ENCODE measurements at regions not wholly inside any gene's neighbourhood (a gene's known extent, or its start where the extent isn't known, plus 50 kb on each side); places are given as distances from the start of the nearest gene placed in this dataset.
"Not testable (repeated sequence)": the region's sequence is repeated elsewhere in the genome, so short reads cannot be mapped to it uniquely, and the experiment has no call there.

DNA sequence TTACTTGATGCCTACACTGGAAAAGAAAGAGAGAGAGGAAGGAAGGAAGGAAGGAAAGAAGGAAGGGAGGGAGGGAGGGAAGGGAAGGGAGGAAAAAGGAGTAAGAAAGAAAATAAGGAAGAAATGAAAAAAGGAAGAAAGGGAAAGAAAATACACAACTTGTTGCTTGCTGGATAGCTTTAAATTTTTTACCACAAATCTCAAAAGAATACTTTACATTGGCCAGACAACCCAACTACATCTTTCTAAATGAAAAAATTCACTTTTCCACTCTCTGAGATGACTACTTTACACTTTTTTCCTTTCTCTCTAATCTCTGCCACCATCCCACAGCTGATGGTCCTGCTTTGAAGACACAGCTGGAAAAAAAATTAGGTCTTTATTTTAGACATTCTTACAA is 228.9 kb upstream of the FAM78B start:
- intact Hi-C loops (cut with DNase I, micrococcal nuclease), result no loop called here
- H3K36me3 ChIP-seq (ENCODE audit: low read depth), result no peaks in the 10 kb centered on the region
- DNase-seq (no peak), ATAC-seq (no peak)
- no peaks in the 10 kb centered on the region for H3K4me1 ChIP-seq (ENCODE audit: low read depth)
- no peaks in the 10 kb centered on the region for H3K9me3 ChIP-seq
- no peak overlapping the region for H3K4me3 ChIP-seq
- TF ChIP-seq, protein P1, sequence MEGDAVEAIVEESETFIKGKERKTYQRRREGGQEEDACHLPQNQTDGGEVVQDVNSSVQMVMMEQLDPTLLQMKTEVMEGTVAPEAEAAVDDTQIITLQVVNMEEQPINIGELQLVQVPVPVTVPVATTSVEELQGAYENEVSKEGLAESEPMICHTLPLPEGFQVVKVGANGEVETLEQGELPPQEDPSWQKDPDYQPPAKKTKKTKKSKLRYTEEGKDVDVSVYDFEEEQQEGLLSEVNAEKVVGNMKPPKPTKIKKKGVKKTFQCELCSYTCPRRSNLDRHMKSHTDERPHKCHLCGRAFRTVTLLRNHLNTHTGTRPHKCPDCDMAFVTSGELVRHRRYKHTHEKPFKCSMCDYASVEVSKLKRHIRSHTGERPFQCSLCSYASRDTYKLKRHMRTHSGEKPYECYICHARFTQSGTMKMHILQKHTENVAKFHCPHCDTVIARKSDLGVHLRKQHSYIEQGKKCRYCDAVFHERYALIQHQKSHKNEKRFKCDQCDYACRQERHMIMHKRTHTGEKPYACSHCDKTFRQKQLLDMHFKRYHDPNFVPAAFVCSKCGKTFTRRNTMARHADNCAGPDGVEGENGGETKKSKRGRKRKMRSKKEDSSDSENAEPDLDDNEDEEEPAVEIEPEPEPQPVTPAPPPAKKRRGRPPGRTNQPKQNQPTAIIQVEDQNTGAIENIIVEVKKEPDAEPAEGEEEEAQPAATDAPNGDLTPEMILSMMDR (IDR thresholded peaks at IDR 0.05), result no peak

DNA sequence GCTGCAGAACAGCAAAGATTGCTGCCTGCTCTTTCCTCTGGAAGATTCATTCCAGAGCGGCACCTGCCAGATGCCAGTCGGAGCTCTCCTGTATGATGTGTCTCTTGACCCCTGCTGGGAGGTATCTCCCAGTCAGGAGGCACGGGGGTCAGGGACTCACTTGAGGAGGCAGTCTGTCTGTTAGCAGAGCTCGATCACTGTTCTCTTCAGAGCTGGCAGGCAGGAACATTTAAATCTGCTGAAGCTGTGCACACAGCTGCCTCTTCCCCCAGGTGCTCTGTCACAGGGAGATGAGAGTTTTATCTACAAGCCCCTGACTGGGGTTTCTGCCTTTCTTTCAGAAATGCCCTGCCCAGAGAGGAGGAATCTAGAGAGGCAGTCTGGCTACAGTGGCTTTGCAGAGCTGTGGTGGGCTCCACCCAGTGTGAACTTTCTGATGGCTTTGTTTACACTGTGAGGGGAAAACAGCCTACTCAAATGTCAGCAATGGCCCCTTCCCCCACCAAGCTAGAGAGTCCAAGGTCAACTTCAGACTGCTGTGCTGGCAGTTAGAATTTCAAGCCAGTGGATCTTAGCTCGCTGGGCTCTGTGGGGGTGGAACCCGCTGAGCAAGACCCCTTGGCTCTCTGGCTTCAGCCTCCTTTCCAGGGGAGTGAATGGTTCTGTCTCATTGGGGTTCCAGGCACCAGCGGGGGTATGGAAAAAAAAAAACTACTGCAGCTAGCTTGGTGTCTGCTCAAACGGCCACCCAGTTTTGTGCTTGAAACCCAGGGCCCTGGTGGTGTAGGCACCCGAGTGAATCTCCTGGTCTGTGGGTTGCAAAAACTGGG is 242.7 kb upstream of the FAM78B start:
- H3K4me3 ChIP-seq; DNase-seq; ATAC-seq; H3K4me1 ChIP-seq (ENCODE audit: low read depth); H3K9me3 ChIP-seq; H3K36me3 ChIP-seq (ENCODE audit: low read depth); intact Hi-C loops (cut with DNase I, micrococcal nuclease): not testable (repeated sequence)

DNA sequence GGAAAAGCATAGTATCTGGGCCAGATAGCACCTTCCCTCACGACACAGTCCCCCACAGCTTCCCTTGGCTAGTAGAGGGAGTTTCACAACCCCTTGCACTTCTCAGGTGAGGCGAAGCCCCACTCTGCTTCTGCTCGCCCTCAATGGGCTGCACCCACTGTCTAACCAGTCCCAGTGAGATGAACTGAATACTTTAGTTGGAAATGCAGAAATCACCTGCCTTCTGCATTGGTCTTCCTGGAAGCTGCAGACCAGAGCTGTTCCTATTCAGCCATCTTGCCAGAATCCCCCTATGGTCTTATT is 243.2 kb upstream of the FAM78B start:
- ATAC-seq, result no peak
- H3K9me3 ChIP-seq, result no peaks in the 10 kb centered on the region

DNA sequence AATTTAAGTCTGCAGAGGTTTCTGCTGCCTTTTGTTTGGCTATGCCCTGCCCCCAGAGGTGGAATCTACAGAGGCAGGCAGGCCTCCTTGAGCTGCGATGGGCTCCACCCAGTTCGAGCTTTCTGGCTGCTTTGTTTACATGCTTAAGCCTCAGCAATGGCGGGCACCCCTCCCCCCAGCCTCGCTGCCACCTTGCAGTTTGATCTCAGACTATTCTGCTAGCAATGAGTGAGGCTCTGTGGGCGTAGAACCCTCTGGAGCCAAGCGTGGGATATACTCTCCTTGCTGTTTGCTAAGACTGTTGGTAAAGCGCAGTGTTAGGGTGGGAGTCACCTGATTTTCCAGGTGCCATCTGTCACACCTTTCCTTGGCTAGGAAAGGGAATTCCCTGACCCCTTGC is 250.0 kb upstream of the FAM78B start:
- H3K4me3 ChIP-seq; H3K9me3 ChIP-seq; H3K36me3 ChIP-seq (ENCODE audit: low read depth); DNase-seq; intact Hi-C loops (cut with DNase I, micrococcal nuclease); H3K4me1 ChIP-seq (ENCODE audit: low read depth); ATAC-seq: not testable (repeated sequence)

More for the DNA sequence above, 243.2 kb upstream of the FAM78B start:
- intact Hi-C loops (cut with DNase I, micrococcal nuclease), result no loop called here
- no peak for DNase-seq
- TF ChIP-seq, protein P1 (IDR thresholded peaks at IDR 0.05), result no peak
- H3K4me1 ChIP-seq (ENCODE audit: low read depth), result no peaks in the 10 kb centered on the region
- no peaks in the 10 kb centered on the region for H3K36me3 ChIP-seq (ENCODE audit: low read depth)
- H3K4me3 ChIP-seq, result no peak overlapping the region

DNA sequence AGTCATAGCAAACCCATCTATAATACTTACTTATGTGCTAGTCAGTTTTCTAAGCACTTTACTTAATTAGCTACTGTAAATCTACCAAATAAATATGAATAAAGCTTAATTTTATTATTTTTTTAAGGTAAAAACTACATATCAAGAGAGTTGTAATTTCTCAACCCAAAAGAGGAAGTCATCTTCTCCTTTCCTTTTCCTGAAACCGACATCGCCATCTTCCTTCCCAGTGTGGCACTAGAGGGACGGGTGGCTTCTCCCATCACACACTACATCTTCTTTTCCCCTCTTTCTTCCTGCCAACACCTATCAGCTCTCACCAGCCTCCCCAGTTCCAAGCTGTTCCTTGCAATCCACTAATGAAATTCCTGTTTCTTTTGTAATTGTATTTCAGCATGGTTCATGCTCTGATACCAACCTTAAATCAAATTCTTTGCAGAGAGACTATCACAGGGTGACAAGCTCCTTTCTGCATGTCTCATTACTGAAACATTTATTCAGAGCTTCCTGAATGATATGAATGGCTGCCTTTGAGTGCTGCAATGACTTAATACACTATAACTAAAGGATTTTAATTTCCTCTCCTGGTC is 251.6 kb upstream of the FAM78B start:
- TF ChIP-seq, protein P1 (IDR thresholded peaks at IDR 0.05), result no peak
- H3K9me3 ChIP-seq, result no peaks in the 10 kb centered on the region
- no peak overlapping the region for H3K4me3 ChIP-seq
- no peaks in the 10 kb centered on the region for H3K4me1 ChIP-seq (ENCODE audit: low read depth)
- no peaks in the 10 kb centered on the region for H3K36me3 ChIP-seq (ENCODE audit: low read depth)
- no peak for ATAC-seq
- no peak for DNase-seq
- intact Hi-C loops (cut with DNase I, micrococcal nuclease), result no loop called here

DNA sequence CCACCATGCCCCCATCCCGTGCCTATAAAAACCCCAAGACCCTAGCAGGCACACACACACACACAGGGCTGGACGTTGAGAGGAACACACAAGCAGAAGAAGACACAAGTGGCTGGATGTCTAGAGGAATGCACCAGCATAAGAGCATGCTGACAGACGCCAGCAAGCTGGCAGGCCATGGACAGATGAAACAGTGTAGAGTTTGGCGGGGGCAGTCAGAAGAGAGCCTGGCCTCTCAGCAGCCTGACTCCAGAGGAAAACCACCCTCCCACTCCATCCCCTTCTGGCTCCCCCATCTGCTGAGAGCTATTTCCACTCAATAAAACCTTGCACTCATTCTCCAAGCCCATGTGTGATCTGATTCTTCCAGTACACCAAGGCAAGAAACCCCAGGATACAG is 255.8 kb upstream of the FAM78B start:
- DNase-seq; ATAC-seq; H3K4me3 ChIP-seq; H3K9me3 ChIP-seq; H3K36me3 ChIP-seq (ENCODE audit: low read depth); intact Hi-C loops (cut with DNase I, micrococcal nuclease); H3K4me1 ChIP-seq (ENCODE audit: low read depth): not testable (repeated sequence)

DNA sequence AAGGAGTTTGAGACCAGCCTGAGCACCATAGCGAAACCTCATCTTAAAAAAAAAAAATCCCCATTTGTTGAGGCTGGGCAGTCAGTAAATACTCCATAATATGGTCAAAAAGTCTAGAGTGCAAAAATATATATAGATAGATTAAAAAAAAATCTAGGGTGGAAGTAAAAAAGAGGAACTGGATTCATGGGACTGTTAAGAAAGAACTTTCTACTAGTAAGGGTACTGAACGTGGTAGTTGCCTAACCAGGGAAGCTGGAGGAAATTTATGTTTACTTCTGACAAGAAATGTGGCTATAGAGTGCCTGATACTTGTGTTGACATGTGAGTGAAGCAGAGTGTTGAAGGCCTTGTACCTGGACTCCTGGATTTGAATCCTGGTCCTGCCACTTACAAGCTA is 265.9 kb upstream of the FAM78B start:
- Histone ChIP-seq H3K4me1 (ENCODE audit: low read depth) (no peaks in the 10 kb centered on the region), H3K9me3 (no peaks in the 10 kb centered on the region), H3K36me3 (ENCODE audit: low read depth) (no peaks in the 10 kb centered on the region), H3K4me3 (no peak overlapping the region)
- DNase-seq (no peak), ATAC-seq (no peak)
- intact Hi-C loops (cut with DNase I, micrococcal nuclease), result no loop called here
- TF ChIP-seq, protein P1 (IDR thresholded peaks at IDR 0.05), result no peak

DNA sequence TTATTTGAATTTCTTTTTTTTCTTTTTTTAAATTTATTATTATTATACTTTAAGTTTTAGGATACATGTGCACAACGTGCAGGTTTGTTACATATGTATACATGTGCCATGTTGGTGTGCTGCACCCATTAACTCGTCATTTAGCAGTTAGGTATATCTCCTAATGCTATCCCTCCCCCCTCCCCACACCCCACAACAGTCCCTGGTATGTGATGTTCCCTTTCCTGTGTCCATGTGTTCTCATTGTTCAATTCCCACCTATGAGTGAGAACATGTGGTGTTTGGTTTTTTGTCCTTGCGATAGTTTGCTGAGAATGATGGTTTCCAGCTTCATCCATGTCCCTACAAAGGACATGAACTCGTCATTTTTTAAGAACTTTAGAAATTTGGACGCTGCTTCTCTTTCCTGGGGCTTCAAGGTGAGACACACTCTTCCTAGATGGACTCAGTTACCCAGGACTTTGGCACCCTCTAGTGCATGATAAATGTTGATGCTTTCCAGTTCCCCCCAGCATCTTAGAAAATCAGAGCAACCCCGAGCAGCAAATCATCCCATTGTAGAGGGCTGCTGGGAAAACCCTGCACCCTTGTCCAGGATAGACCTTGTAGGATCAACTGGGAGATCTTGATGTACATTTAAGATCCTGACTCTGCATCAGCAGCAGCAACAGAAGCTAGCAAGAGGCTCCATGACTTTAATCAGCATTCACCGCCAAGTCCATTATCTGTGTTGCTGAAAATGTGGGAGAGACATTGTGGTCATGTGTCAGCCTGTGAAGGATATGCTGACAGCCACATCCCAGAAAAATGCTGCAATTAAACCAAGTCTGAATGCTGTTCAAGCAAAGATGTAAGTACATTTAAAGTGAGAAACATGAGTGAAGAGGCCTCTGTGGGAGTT is 266.9 kb upstream of the FAM78B start:
- H3K36me3 ChIP-seq (ENCODE audit: low read depth); ATAC-seq; H3K9me3 ChIP-seq; intact Hi-C loops (cut with DNase I, micrococcal nuclease); H3K4me1 ChIP-seq (ENCODE audit: low read depth); H3K4me3 ChIP-seq: not testable (repeated sequence)
- DNase-seq, result peak in 1 of 3 donors; percentile 17

All from mucosa of descending colon (tissue), 3 donors.